ENCODE measurements at regions not wholly inside any gene's neighbourhood (a gene's known extent, or its start where the extent isn't known, plus 50 kb on each side); places are given as distances from the start of the nearest gene placed in this dataset.

- no peak for TF ChIP-seq KLF13 (CRISPR knock-in tag; IDR thresholded peaks at IDR 0.05)
- TF ChIP-seq, protein P1, sequence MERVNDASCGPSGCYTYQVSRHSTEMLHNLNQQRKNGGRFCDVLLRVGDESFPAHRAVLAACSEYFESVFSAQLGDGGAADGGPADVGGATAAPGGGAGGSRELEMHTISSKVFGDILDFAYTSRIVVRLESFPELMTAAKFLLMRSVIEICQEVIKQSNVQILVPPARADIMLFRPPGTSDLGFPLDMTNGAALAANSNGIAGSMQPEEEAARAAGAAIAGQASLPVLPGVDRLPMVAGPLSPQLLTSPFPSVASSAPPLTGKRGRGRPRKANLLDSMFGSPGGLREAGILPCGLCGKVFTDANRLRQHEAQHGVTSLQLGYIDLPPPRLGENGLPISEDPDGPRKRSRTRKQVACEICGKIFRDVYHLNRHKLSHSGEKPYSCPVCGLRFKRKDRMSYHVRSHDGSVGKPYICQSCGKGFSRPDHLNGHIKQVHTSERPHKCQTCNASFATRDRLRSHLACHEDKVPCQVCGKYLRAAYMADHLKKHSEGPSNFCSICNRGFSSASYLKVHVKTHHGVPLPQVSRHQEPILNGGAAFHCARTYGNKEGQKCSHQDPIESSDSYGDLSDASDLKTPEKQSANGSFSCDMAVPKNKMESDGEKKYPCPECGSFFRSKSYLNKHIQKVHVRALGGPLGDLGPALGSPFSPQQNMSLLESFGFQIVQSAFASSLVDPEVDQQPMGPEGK (CRISPR knock-in tag; IDR thresholded peaks at IDR 0.05) = no peak
- TF ChIP-seq EZH2 (conservative IDR thresholded peaks at IDR 0.05; ENCODE audit: low read depth, low read length) = no peak
- TF ChIP-seq JUN (CRISPR knock-in tag; IDR thresholded peaks at IDR 0.05) = no peak
- no peak for TF ChIP-seq CTCF (CRISPR knock-in tag; IDR thresholded peaks at IDR 0.05)
- TF ChIP-seq CHD2 (IDR thresholded peaks at IDR 0.05; ENCODE audit: low read depth, low read length) = no peak
- TF ChIP-seq SMC3 (IDR thresholded peaks at IDR 0.05; ENCODE audit: low read length) = no peak
- TF ChIP-seq, protein P2, sequence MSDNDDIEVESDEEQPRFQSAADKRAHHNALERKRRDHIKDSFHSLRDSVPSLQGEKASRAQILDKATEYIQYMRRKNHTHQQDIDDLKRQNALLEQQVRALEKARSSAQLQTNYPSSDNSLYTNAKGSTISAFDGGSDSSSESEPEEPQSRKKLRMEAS (IDR thresholded peaks at IDR 0.05) = no peak
- no peak for TF ChIP-seq CAMTA2 (CRISPR knock-in tag; IDR thresholded peaks at IDR 0.05; ENCODE audit: borderline replicate concordance)
- no peak for TF ChIP-seq KLF15 (CRISPR knock-in tag; IDR thresholded peaks at IDR 0.05; ENCODE audit: borderline replicate concordance)
- TF ChIP-seq MXD4 (CRISPR knock-in tag; IDR thresholded peaks at IDR 0.05) = no peak
- TF ChIP-seq ZNF253 (CRISPR knock-in tag; IDR thresholded peaks at IDR 0.05; ENCODE audit: borderline replicate concordance) = no peak
- no peak for TF ChIP-seq ESRRA (CRISPR knock-in tag; IDR thresholded peaks at IDR 0.05; ENCODE audit: low read depth)
- TF ChIP-seq FIP1L1 (IDR thresholded peaks at IDR 0.05; ENCODE audit: borderline replicate concordance, insufficient read depth, low read depth, low read length) = no peak
Observed at GRCh38 chr18:71025505-71026225, 736.8 kb downstream of the SOCS6 start.

All from HepG2 (cell line).